HL-60 (cell line): ENCODE measurements at regions not wholly inside any gene's neighbourhood (a gene's known extent, or its start where the extent isn't known, plus 50 kb on each side); places are given as distances from the start of the nearest gene placed in this dataset.

Experiments
- CTCF ChIP-seq: IDR thresholded peaks from one replicate; pipeline ENCODE4 v1.5.1; 2011; ENCODE audit warnings: low read length, control low read depth, inconsistent platforms; ENCODE audit not compliant: insufficient read depth
- REST ChIP-seq: IDR thresholded peaks from 2 replicates; pipeline ENCODE4 v1.6.1; 2012; ENCODE audit warnings: low read depth; ENCODE audit not compliant: insufficient replicate concordance

GRCh38 chr1:228837032-228837431, 101.8 kb downstream of the RHOU start:
- TF ChIP-seq REST: no peak
- no peak for TF ChIP-seq CTCF
